ENCODE measurements at regions not wholly inside any gene's neighbourhood (a gene's known extent, or its start where the extent isn't known, plus 50 kb on each side); places are given as distances from the start of the nearest gene placed in this dataset.

GRCh38 chr3:84318273-84318809 lies 640.4 kb upstream of the CADM2 start:
- no peak for TF ChIP-seq POLR2A (IDR thresholded peaks at IDR 0.05)
- TF ChIP-seq, protein P1, sequence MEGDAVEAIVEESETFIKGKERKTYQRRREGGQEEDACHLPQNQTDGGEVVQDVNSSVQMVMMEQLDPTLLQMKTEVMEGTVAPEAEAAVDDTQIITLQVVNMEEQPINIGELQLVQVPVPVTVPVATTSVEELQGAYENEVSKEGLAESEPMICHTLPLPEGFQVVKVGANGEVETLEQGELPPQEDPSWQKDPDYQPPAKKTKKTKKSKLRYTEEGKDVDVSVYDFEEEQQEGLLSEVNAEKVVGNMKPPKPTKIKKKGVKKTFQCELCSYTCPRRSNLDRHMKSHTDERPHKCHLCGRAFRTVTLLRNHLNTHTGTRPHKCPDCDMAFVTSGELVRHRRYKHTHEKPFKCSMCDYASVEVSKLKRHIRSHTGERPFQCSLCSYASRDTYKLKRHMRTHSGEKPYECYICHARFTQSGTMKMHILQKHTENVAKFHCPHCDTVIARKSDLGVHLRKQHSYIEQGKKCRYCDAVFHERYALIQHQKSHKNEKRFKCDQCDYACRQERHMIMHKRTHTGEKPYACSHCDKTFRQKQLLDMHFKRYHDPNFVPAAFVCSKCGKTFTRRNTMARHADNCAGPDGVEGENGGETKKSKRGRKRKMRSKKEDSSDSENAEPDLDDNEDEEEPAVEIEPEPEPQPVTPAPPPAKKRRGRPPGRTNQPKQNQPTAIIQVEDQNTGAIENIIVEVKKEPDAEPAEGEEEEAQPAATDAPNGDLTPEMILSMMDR (IDR thresholded peaks at IDR 0.05) = no peak
